ENCODE measurements at regions not wholly inside any gene's neighbourhood (a gene's known extent, or its start where the extent isn't known, plus 50 kb on each side); places are given as distances from the start of the nearest gene placed in this dataset.

DNA sequence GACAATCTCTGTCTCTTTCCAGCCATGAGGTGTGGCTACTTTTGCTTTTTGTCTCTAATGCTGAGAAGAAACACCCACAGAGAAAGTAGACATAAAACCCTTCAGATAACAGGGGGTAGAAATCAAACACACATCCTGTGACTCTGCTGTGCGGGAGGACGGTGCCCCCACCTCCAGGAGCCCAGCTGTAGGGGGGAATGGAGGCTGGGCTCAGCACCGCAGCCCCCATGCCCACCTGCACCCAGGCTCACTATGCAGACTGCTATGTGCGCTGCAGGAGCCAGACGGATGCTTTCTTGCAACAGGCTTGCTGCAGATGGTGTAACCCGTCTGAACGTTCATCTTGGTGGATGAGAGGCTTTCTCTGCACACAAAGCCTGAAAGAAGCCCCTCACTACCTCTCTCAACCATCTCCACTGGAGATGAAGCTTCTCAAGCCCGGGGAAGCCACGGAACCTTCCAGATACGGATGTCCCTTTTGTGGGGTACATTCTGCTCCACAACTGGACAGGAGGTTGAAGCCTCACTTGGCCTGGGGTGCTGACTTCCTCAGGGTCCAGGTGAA is 207.2 kb downstream of the GADD45G start:
- Histone ChIP-seq H3K27me3 (ENCODE audit: control insufficient read depth, insufficient read depth, low read length) (no peaks in the 10 kb centered on the region), H3K4me3 (ENCODE audit: low read depth, low read length) (no peak overlapping the region), H3K27ac (ENCODE audit: low read depth, low read length) (no peak overlapping the region), H3K9me3 (ENCODE audit: control insufficient read depth, insufficient read depth, low read length) (no peaks in the 10 kb centered on the region)
- ChIA-PET POLR2A (no interaction called here), CTCF (no interaction called here)
- TF ChIP-seq, protein P1, sequence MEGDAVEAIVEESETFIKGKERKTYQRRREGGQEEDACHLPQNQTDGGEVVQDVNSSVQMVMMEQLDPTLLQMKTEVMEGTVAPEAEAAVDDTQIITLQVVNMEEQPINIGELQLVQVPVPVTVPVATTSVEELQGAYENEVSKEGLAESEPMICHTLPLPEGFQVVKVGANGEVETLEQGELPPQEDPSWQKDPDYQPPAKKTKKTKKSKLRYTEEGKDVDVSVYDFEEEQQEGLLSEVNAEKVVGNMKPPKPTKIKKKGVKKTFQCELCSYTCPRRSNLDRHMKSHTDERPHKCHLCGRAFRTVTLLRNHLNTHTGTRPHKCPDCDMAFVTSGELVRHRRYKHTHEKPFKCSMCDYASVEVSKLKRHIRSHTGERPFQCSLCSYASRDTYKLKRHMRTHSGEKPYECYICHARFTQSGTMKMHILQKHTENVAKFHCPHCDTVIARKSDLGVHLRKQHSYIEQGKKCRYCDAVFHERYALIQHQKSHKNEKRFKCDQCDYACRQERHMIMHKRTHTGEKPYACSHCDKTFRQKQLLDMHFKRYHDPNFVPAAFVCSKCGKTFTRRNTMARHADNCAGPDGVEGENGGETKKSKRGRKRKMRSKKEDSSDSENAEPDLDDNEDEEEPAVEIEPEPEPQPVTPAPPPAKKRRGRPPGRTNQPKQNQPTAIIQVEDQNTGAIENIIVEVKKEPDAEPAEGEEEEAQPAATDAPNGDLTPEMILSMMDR (IDR thresholded peaks at IDR 0.05; ENCODE audit: low read depth, low read length), result no peak
- no peak for DNase-seq (ENCODE audit: low read depth, low spot score)

DNA sequence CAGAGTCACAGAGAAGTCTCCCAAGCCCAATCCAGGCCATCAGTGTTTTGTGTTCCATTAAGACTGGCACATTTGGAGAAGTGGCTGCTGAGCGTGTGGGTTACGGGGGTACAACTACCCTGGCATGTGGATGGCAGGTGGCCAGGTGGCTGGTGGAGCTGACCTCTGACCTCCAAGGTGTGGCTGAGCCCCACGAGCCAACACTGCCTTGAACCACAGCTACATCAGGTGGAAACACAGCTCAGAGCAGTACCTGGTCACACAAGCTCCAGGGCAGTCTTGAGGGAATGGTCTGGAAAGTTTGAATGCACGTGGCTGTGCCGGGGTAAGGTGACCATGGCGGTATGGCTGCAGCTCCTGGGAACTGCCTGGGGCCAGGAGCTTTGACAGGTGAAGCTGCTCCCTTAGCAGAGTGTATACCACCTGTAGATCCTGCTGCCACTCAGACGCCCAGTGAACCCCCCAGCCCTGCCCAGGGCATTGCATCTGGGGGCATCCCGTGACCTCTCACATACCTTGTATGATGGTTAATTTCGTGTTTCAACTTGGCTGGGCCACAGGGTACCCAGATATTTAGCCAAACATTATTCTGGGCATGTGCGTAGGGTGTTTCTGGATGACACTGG is 207.9 kb downstream of the GADD45G start:
- POLR2A ChIA-PET, result no interaction called here
- Histone ChIP-seq H3K27ac (ENCODE audit: low read depth, low read length) (no peak overlapping the region), H3K27me3 (ENCODE audit: control insufficient read depth, insufficient read depth, low read length) (no peaks in the 10 kb centered on the region), H3K4me3 (ENCODE audit: low read depth, low read length) (no peak overlapping the region), H3K9me3 (ENCODE audit: control insufficient read depth, insufficient read depth, low read length) (no peaks in the 10 kb centered on the region)
- TF ChIP-seq, protein P1 (IDR thresholded peaks at IDR 0.05; ENCODE audit: low read depth, low read length), result no peak
- no peak for DNase-seq (ENCODE audit: low read depth, low spot score)
- CTCF ChIA-PET, result no interaction called here

DNA sequence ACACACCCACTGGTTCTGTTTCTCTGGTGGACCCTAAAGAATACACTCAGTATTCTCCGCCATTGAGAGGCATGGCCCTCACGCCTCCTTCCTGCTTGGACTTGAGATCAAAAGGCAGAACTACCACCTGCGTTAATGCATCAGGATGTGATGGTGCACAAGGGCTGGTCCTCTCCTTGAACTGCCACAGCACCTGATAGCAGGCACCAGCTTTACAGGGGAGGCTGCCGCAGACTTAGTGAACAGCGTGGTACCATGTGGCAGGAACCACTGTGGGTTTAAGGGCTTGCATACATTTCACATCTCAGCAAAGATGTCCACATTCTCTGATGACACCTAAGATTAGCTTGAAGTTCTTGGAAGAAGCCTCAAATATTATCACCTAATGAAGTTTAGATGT is 208.7 kb downstream of the GADD45G start:
- CTCF ChIA-PET, result interaction anchor here (0.6 kb wide), 1 partner anchor 157 kb away, joined by 3 read pairs; no protein-coding TSS in a partner anchor
- TF ChIP-seq, protein P1 (IDR thresholded peaks at IDR 0.05; ENCODE audit: low read depth, low read length), result no peak

DNA sequence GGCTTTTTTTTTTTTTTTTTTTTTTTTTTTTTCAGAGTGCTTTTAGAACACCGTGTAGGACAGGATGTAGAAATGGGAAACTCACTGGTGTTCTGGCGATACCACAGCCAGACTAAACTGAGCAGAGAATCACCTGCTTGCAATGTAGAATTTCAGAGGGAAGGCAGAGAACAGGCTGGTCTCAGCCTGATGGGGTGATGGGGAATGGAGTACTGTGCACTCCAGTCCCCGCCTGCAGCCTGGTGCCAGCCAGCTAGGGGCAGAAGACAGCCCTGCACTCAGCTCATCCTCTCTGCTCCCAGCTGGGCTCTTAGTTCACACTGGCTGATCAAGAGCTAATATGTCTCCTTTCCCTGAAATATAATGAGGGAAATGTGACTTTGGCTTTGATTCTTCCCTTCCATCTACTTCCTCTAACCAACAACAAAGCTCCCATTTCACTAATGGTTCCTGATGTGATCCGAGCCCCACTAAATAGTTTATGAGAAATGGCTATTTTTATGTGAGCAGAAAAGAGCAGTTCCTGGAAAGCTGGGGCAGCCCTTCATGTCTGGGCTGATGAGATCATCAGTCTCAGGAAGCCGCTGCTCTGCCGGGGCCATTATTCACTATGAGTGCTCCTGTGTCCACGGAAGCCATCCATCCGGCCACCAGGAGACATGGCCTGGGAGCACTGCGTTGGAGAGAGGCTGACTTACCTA is 209.7 kb downstream of the GADD45G start:
- CTCF ChIA-PET, result interaction anchor here (0.6 to 1.1 kb wide), 2 partner anchors 156 to 212 kb away, joined by 3 to 5 read pairs; no protein-coding TSS in a partner anchor
- POLR2A ChIA-PET, result no interaction called here

More for the DNA sequence above, 208.7 kb downstream of the GADD45G start:
- no peaks in the 10 kb centered on the region for H3K27me3 ChIP-seq (ENCODE audit: control insufficient read depth, insufficient read depth, low read length)
- DNase-seq (ENCODE audit: low read depth, low spot score), result no peak
- H3K27ac ChIP-seq (ENCODE audit: low read depth, low read length), result no peak overlapping the region
- no peak overlapping the region for H3K4me3 ChIP-seq (ENCODE audit: low read depth, low read length)
- no peaks in the 10 kb centered on the region for H3K9me3 ChIP-seq (ENCODE audit: control insufficient read depth, insufficient read depth, low read length)
- POLR2A ChIA-PET, result no interaction called here

More for the DNA sequence above, 209.7 kb downstream of the GADD45G start:
- TF ChIP-seq, protein P1 (IDR thresholded peaks at IDR 0.05; ENCODE audit: low read depth, low read length), result no peak
- DNase-seq (ENCODE audit: low read depth, low spot score), result no peak
- H3K4me3 ChIP-seq (ENCODE audit: low read depth, low read length), result no peak overlapping the region
- H3K9me3 ChIP-seq (ENCODE audit: control insufficient read depth, insufficient read depth, low read length), result no peaks in the 10 kb centered on the region
- H3K27ac ChIP-seq (ENCODE audit: low read depth, low read length), result no peak overlapping the region
- no peaks in the 10 kb centered on the region for H3K27me3 ChIP-seq (ENCODE audit: control insufficient read depth, insufficient read depth, low read length)

All from AG04450 (cell line).